ENCODE measurements at regions not wholly inside any gene's neighbourhood (a gene's known extent, or its start where the extent isn't known, plus 50 kb on each side); places are given as distances from the start of the nearest gene placed in this dataset.

GRCh38 chr3:152524198-152525140, 255.7 kb downstream of the MBNL1 start:
- peak; percentile 68 to 88 (median 83) for TF ChIP-seq CTCF (IDR thresholded peaks at IDR 0.05)
- no peak for TF ChIP-seq EP300 (IDR thresholded peaks at IDR 0.05)
